ENCODE measurements at regions not wholly inside any gene's neighbourhood (a gene's known extent, or its start where the extent isn't known, plus 50 kb on each side); places are given as distances from the start of the nearest gene placed in this dataset.
"Not testable (repeated sequence)": the region's sequence is repeated elsewhere in the genome, so short reads cannot be mapped to it uniquely, and the experiment has no call there.

- in situ Hi-C loops (cut with HindIII; ENCODE audit: low pct_ligation_motif_present, low pct_unique_long_range_greater_than_20kb, low sequenced_read_pairs); DNase-seq: not testable (repeated sequence)
These were observed 178.7 kb upstream of the PKP2 start for GRCh38 chr12:33075130-33075766.

DNA sequence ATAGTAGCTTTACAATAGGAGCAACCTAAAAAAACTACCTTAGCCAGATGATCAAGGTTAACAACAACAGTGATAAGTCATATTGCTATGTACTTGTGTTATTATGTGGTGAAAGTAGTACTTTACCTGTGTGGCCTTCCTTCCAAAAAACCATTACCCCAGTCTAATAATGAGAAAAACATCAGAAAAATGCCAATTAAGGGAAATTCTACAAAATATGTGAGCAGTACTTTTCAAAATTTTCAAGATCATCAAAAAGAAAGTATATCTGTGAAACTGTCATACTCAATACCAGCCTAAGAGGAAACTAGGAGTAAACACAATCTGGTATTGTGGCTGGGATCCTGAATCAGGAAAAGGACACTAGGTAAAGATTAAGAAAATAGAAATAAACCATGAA, 165.3 kb upstream of the PKP2 start:
- in situ Hi-C loops (cut with HindIII; ENCODE audit: low pct_ligation_motif_present, low pct_unique_long_range_greater_than_20kb, low sequenced_read_pairs), result no loop called here
- DNase-seq, result no peak

DNA sequence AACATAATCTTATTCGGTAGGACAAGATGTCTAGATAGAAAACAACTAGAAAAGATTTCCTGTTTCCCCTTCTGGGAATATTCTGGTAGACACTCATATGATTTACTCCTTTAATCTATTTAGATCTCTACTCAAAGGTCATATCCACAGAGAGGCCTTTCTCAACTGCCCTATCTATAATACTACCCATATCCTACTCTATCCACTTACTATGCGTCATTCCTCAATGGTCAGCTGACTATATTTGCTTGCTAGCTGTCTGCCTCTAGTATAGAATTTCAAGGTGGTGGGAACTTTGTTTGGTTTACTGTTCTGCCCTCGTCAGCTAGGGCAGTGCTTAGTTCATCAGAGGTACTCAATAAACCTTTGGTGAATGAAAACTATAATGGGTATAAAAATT, 157.8 kb upstream of the PKP2 start:
- no peak for DNase-seq
- in situ Hi-C loops (cut with HindIII; ENCODE audit: low pct_ligation_motif_present, low pct_unique_long_range_greater_than_20kb, low sequenced_read_pairs), result no loop called here

DNA sequence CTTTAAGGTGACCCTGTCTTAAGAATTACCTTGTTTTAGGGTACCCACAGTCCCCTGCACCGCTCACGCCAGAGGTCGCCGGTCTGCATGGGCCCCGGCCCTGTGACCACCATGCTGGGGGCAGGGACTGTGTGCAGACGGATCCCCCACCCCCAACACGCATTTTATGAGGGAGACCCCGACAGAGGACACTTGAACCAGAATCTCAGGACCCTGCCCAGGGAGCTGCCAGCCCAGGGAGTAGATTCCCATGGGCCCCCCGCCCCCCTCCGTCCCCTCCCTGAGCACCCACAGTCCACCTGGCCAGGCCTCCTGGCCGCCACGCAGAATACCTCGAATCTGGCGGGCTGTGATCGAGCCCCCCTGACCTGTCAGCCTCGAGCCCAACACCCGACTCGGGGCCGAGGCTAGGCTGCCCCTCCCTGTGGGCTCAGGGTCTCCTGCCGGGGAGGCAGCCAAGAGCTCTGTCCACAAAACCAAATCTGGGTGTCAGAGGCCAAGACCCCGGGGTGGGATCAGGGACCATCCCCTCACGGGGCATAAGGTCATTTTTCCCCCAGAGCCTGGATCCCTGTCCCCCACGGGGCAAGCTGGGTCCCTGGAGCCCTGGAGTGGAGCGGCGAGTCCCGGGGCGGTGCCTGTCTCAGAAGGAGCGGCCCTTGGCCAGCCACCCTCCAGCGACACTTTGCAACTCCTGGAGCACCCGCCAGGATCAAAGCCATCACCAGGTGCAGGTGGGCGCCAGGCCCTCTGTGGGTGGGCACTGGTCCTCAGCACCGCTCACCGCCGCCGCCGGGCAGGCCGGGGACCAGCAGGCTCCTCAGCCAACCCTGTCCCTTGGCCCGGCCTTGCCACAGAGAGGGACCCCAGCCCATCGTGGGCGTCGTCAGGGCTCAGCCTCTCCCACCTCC, 155.8 kb upstream of the PKP2 start:
- in situ Hi-C loops (cut with HindIII; ENCODE audit: low pct_ligation_motif_present, low pct_unique_long_range_greater_than_20kb, low sequenced_read_pairs), result no loop called here
- no peak for DNase-seq

GRCh38 chr12:33047666-33048065, 151.1 kb upstream of the PKP2 start:
- DNase-seq, result no peak
- in situ Hi-C loops (cut with HindIII; ENCODE audit: low pct_ligation_motif_present, low pct_unique_long_range_greater_than_20kb, low sequenced_read_pairs), result no loop called here

DNA sequence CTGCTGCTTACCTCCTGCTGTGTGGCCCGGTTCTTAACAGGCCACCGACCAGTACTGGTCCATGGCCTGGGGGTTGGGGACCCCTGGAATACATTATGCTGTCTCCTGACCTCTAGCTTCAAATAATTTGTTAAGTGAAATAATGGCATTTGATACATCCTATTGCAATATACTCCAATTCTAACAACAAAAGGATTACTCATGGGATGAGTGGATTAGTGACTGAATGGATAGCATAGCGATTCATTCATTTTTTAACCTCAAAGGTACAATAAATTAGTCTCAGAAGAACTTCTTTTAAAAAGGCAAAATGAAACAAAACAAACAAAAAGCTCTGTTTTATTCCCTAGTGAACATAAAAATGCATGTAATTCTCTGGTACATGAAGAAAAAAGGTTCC, 147.9 kb upstream of the PKP2 start:
- in situ Hi-C loops (cut with HindIII; ENCODE audit: low pct_ligation_motif_present, low pct_unique_long_range_greater_than_20kb, low sequenced_read_pairs), result no loop called here
- DNase-seq, result no peak

- no peak for DNase-seq
These were observed 145.0 kb upstream of the PKP2 start for GRCh38 chr12:33041562-33041961.

GRCh38 chr12:33033999-33034398, 137.4 kb upstream of the PKP2 start:
- in situ Hi-C loops (cut with HindIII; ENCODE audit: low pct_ligation_motif_present, low pct_unique_long_range_greater_than_20kb, low sequenced_read_pairs); DNase-seq: not testable (repeated sequence)

More at GRCh38 chr12:33041562-33041961, 145.0 kb upstream of the PKP2 start:
- in situ Hi-C loops (cut with HindIII; ENCODE audit: low pct_ligation_motif_present, low pct_unique_long_range_greater_than_20kb, low sequenced_read_pairs), result no loop called here

DNA sequence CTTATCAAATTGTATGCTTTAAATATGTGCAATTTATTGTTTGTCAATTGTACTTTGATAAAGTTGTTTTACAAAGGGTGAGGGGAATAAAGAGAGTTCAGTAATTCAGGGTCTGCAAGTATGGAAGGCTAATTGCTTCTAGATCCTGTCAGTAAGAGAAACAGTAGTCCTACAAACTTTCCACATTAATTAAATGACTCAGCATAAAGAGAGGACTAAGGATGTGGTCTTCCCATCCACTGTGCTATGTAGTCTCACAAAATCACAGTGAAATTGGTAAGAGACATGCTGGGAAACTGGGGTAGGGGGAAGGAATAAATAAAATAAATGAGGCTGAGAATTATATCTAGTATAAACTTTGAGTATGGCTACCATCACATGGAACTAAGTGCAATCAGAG, 130.2 kb upstream of the PKP2 start:
- in situ Hi-C loops (cut with HindIII; ENCODE audit: low pct_ligation_motif_present, low pct_unique_long_range_greater_than_20kb, low sequenced_read_pairs), result no loop called here

DNA sequence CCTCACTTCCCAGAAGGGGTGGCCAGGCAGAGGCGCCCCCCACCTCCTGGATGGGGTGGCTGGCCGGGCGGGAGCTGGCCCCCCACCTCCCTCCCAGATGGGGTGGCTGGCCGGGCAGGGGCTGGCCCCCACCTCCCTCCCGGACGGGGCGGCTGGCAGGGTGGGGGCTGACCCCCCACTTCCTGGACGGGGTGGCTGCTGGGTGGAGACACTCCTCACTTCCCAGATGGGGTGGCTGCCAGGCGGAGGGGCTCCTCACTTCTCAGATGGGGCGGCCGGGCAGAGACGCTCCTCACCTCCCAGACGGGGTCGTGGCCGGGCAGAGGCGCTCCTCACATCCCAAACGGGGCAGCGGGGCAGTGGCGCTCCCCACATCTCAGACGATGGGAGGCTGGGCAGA, 126.1 kb upstream of the PKP2 start:
- DNase-seq; in situ Hi-C loops (cut with HindIII; ENCODE audit: low pct_ligation_motif_present, low pct_unique_long_range_greater_than_20kb, low sequenced_read_pairs): not testable (repeated sequence)

More for the DNA sequence above, 130.2 kb upstream of the PKP2 start:
- DNase-seq, result no peak

GRCh38 chr12:33017029-33017428, 120.5 kb upstream of the PKP2 start:
- DNase-seq; in situ Hi-C loops (cut with HindIII; ENCODE audit: low pct_ligation_motif_present, low pct_unique_long_range_greater_than_20kb, low sequenced_read_pairs): not testable (repeated sequence)

- in situ Hi-C loops (cut with HindIII; ENCODE audit: low pct_ligation_motif_present, low pct_unique_long_range_greater_than_20kb, low sequenced_read_pairs), result no loop called here
- no peak for DNase-seq
These were observed 115.6 kb upstream of the PKP2 start for GRCh38 chr12:33012226-33012625.

DNA sequence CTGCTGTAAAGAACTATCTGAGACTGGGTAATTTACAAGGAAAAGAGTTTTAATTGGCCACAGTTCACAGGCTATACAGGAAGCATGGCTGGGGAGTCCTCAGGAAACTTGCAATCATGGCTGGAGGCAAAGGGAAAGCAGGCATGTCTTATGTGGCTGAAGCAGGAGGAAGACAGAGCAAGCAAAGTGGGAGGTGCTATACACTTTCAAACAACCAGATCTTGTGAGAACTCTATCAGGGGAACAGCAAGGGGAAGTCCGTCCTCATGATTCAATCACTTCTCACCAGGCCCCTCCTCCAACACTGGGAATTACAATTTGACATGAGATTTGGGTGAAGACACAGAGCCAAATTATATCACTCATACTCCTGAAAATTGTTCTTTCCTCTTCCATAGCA, 109.5 kb upstream of the PKP2 start:
- no peak for DNase-seq
- in situ Hi-C loops (cut with HindIII; ENCODE audit: low pct_ligation_motif_present, low pct_unique_long_range_greater_than_20kb, low sequenced_read_pairs), result no loop called here

GRCh38 chr12:33000016-33000415, 103.4 kb upstream of the PKP2 start:
- DNase-seq, result no peak
- in situ Hi-C loops (cut with HindIII; ENCODE audit: low pct_ligation_motif_present, low pct_unique_long_range_greater_than_20kb, low sequenced_read_pairs), result no loop called here

DNA sequence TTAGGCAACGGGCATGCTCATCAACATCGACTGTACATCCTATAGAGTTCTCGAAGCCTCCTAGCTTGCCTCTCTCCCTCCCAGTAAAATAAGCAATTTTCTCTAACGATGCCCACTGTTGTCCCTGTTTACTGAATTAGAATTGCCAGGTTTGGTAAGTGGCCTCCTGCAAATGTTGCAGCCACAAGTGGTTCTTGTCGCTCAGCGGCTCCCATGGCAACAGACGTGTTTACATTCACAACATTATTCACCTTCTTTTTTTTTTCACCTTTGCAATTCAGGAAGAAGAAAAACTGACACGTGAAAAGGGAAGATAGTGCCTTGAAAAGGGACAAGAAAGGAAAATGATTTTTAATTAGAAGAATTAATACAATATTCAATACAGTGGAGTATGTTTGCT, 100.9 kb upstream of the PKP2 start:
- DNase-seq, result no peak
- in situ Hi-C loops (cut with HindIII; ENCODE audit: low pct_ligation_motif_present, low pct_unique_long_range_greater_than_20kb, low sequenced_read_pairs), result no loop called here

DNA sequence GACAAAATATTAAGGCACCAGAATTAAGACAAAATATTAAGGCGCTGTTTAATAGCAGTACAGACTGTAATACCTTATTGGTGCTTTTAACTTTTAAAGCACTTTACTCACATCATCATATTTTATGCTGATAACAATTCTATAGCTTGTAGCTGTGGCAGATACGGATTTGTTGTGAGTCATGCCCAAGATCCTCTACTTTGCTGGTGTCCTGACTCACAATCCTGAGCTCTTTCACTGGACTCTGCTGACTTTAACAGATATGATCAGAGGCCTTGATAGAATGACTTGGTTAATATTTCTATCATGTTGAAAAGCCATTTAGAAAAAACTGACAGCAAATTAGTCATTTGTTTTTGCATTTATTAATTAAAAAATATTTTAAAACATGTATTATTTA, 99.0 kb upstream of the PKP2 start:
- in situ Hi-C loops (cut with HindIII; ENCODE audit: low pct_ligation_motif_present, low pct_unique_long_range_greater_than_20kb, low sequenced_read_pairs), result no loop called here
- DNase-seq, result no peak

- in situ Hi-C loops (cut with HindIII; ENCODE audit: low pct_ligation_motif_present, low pct_unique_long_range_greater_than_20kb, low sequenced_read_pairs), result no loop called here
- no peak for DNase-seq
These were observed 96.8 kb upstream of the PKP2 start for GRCh38 chr12:32993404-32993803.

DNA sequence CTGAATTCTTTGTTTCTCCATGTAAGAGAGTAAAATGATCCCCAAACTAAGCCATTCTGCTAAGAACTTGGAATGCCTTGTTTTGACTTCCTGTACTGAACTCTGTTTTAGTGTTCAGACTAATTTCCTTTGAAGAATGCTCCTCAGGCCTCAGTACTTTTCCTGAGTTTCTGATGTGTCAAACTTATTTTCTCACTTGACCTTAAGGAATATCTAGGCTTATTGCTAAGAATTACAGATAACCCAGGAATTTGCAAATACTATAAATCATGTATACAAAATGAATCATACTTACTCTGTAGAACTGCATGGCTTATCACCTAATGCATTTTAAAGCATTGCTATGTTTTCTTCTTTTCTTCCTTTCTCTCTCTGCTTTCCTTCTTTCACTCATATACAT, 93.1 kb upstream of the PKP2 start:
- in situ Hi-C loops (cut with HindIII; ENCODE audit: low pct_ligation_motif_present, low pct_unique_long_range_greater_than_20kb, low sequenced_read_pairs), result no loop called here
- no peak for DNase-seq

DNA sequence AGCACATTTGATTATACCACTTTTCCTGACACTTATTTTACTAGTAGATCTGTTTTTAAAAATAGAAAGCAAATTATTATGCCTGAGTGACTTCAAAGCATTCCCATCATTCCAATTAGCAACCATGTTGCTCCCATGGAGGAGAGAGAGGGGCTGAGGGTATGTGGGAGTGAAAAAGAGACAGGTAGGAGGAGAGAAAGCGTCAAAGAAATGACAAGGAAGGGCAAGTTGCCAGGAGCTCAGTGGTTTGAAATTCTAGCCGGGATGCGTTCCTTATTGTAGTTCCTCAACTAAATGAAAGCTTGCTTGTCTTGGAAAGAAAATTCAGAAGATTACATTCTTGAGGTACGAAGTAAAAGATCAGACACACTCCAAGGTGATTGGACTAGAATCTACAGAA, 92.4 kb upstream of the PKP2 start:
- in situ Hi-C loops (cut with HindIII; ENCODE audit: low pct_ligation_motif_present, low pct_unique_long_range_greater_than_20kb, low sequenced_read_pairs), result no loop called here
- DNase-seq, result no peak

DNA sequence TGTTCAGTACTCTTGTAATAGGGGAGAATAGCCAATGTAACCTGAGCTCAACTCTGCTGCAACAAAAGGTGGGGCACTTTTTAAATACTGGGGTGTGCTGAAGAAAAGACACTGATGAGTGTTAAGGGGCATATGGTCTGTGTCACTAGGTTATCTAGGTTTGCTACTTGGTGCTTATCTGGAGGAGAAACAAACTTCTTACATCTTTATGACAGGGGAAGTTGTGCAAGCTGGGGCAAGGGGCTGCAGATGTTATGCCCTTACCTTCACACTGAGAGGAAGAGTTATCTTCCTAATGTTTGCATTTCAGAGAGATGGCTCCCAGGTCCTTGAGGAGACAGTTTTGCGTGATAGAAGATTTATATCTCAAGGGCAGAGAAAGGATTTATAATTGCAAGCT, 90.9 kb upstream of the PKP2 start:
- in situ Hi-C loops (cut with HindIII; ENCODE audit: low pct_ligation_motif_present, low pct_unique_long_range_greater_than_20kb, low sequenced_read_pairs), result no loop called here
- no peak for DNase-seq
